B cell (primary cell): ENCODE measurements at regions not wholly inside any gene's neighbourhood (a gene's known extent, or its start where the extent isn't known, plus 50 kb on each side); places are given as distances from the start of the nearest gene placed in this dataset.

Experiments used
- EZH2 ChIP-seq: IDR thresholded peaks from 2 replicates; pipeline ENCODE4 v1.6.1; 2012; ENCODE audit warnings: borderline replicate concordance, low read depth, mild to moderate bottlenecking, moderate library complexity, low read length; ENCODE audit not compliant: insufficient read depth, poor library complexity, severe bottlenecking
- TF ChIP-seq, protein P1 (sequence below): fragments of 200-600 bp; IDR thresholded peaks from one replicate; pipeline ENCODE4 v1.8.0; 2022; ENCODE audit warnings: antibody characterized with exemption, mild to moderate bottlenecking

DNA sequence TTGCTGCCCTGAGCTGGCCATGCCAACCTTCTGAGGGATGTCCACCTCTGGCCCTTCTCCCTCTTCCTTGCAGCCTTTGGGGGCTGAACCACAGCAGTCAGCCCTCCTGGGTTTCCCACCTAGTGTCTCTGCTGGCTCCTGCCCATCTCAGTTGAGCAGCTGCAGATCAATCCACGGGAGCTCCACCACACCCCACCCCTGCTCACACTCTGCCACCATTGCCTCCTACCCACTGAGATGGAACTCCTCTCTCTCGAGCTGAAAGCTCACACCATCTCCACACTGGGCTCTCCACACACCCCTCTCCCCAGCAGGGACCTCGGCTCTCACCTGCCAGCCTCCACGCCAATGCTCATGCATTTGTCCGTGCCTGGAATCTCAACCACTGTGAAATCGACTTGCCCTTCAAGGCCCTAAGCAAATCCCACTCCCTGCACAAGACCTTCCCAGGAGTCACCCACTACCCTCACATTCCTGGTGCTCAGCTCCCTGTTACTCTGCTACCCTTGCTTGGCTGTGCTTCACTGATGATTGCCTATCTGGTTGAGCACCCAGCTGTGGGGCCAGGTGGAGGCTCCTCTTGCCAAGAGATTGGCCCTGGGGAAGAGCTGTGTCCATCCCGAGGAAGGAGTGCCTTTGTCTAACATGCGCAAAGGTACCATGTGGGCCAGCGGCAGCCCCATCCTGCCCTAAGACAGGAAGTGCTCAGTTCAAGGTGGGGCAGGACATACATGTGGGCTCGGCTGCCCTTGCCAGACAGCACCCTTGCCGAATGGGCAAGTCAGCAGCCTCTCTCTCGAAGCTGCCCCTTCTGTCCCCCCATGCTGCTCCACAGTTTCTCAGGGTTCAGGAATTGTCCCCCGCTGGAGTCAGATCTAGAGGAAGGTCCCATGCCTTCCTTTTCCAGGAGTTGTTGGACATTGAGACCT, 208.7 kb downstream of the CYP26B1 start:
- TF ChIP-seq, protein P1, sequence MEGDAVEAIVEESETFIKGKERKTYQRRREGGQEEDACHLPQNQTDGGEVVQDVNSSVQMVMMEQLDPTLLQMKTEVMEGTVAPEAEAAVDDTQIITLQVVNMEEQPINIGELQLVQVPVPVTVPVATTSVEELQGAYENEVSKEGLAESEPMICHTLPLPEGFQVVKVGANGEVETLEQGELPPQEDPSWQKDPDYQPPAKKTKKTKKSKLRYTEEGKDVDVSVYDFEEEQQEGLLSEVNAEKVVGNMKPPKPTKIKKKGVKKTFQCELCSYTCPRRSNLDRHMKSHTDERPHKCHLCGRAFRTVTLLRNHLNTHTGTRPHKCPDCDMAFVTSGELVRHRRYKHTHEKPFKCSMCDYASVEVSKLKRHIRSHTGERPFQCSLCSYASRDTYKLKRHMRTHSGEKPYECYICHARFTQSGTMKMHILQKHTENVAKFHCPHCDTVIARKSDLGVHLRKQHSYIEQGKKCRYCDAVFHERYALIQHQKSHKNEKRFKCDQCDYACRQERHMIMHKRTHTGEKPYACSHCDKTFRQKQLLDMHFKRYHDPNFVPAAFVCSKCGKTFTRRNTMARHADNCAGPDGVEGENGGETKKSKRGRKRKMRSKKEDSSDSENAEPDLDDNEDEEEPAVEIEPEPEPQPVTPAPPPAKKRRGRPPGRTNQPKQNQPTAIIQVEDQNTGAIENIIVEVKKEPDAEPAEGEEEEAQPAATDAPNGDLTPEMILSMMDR = no peak
- TF ChIP-seq EZH2 = no peak
